ENCODE measurements at regions not wholly inside any gene's neighbourhood (a gene's known extent, or its start where the extent isn't known, plus 50 kb on each side); places are given as distances from the start of the nearest gene placed in this dataset.
"Not testable (repeated sequence)": the region's sequence is repeated elsewhere in the genome, so short reads cannot be mapped to it uniquely, and the experiment has no call there.

GRCh38 chr22:48498526-48499331, 1328.9 kb downstream of the BRD1 start:
- DNase-seq (ENCODE audit: low read depth): no peak
- no peak overlapping the region for H3K4me3 ChIP-seq (ENCODE audit: low read depth, low read length)
- no peak for TF ChIP-seq CTCF (IDR thresholded peaks at IDR 0.05; ENCODE audit: low read depth, low read length)
- TF ChIP-seq MYC (IDR thresholded peaks at IDR 0.05; ENCODE audit: low read depth, low read length): no peak
- no peak for TF ChIP-seq POLR2A (IDR thresholded peaks at IDR 0.05; ENCODE audit: extremely low read depth, insufficient read length)
- TF ChIP-seq MAX (IDR thresholded peaks at IDR 0.05; ENCODE audit: low read depth, low read length): no peak

- not testable (repeated sequence) for DNase-seq (ENCODE audit: low read depth); H3K4me3 ChIP-seq (ENCODE audit: low read depth, low read length)
Measured at GRCh38 chr22:48497743-48498520, 1329.7 kb downstream of the BRD1 start.

GRCh38 chr22:48496987-48497650, 1330.6 kb downstream of the BRD1 start:
- TF ChIP-seq MYC (IDR thresholded peaks at IDR 0.05; ENCODE audit: low read depth, low read length) (no peak), MAX (IDR thresholded peaks at IDR 0.05; ENCODE audit: low read depth, low read length) (no peak), CTCF (IDR thresholded peaks at IDR 0.05; ENCODE audit: low read depth, low read length) (no peak), POLR2A (IDR thresholded peaks at IDR 0.05; ENCODE audit: extremely low read depth, insufficient read length) (no peak)
- DNase-seq (ENCODE audit: low read depth): no peak

GRCh38 chr22:48496226-48496845, 1331.3 kb downstream of the BRD1 start:
- DNase-seq (ENCODE audit: low read depth): no peak
- TF ChIP-seq POLR2A (IDR thresholded peaks at IDR 0.05; ENCODE audit: extremely low read depth, insufficient read length) (no peak), CTCF (IDR thresholded peaks at IDR 0.05; ENCODE audit: low read depth, low read length) (no peak), MYC (IDR thresholded peaks at IDR 0.05; ENCODE audit: low read depth, low read length) (no peak), MAX (IDR thresholded peaks at IDR 0.05; ENCODE audit: low read depth, low read length) (no peak)
- H3K4me3 ChIP-seq (ENCODE audit: low read depth, low read length): no peak overlapping the region

More at GRCh38 chr22:48496987-48497650, 1330.6 kb downstream of the BRD1 start:
- H3K4me3 ChIP-seq (ENCODE audit: low read depth, low read length): no peak overlapping the region

GRCh38 chr22:48495751-48496080, 1332.0 kb downstream of the BRD1 start:
- no peak for DNase-seq (ENCODE audit: low read depth)
- TF ChIP-seq POLR2A (IDR thresholded peaks at IDR 0.05; ENCODE audit: extremely low read depth, insufficient read length) (no peak), MAX (IDR thresholded peaks at IDR 0.05; ENCODE audit: low read depth, low read length) (no peak), MYC (IDR thresholded peaks at IDR 0.05; ENCODE audit: low read depth, low read length) (no peak), CTCF (IDR thresholded peaks at IDR 0.05; ENCODE audit: low read depth, low read length) (no peak)
- H3K4me3 ChIP-seq (ENCODE audit: low read depth, low read length): no peak overlapping the region

Measured in NB4 (cell line).